H9 (cell line): ENCODE measurements at regions not wholly inside any gene's neighbourhood (a gene's known extent, or its start where the extent isn't known, plus 50 kb on each side); places are given as distances from the start of the nearest gene placed in this dataset.

Source experiments
- DNase-seq: peaks from one replicate; pipeline ENCODE4 v3.0.0-alpha.2; 2017
- H2AFZ ChIP-seq: one replicate; pipeline ENCODE4 v1.6.1; 2013; ENCODE audit warnings: mild to moderate bottlenecking, low read length, control low read depth, moderate library complexity
- H2AK5ac ChIP-seq: 2 replicates; pipeline ENCODE4 v1.6.1; 2013; ENCODE audit warnings: low read length, control low read depth, mixed read lengths; ENCODE audit not compliant: insufficient read length
- H2BK120ac ChIP-seq: one replicate; pipeline ENCODE4 v1.6.1; 2013; ENCODE audit warnings: low read depth, mild to moderate bottlenecking, low read length, control low read depth, inconsistent platforms; ENCODE audit not compliant: poor library complexity, severe bottlenecking
- H2BK12ac ChIP-seq: 2 replicates; pipeline ENCODE4 v1.6.1; 2013; ENCODE audit warnings: low read length, control low read depth, mixed read lengths, low read depth; ENCODE audit not compliant: insufficient read length
- H2BK15ac ChIP-seq: 2 replicates; pipeline ENCODE4 v1.6.1; 2013; ENCODE audit warnings: low read depth, low read length, control low read depth
- H2BK20ac ChIP-seq: one replicate; pipeline ENCODE4 v1.6.1; 2013; ENCODE audit warnings: low read depth, mild to moderate bottlenecking, low read length, control low read depth, inconsistent platforms; ENCODE audit not compliant: poor library complexity, severe bottlenecking
- H2BK5ac ChIP-seq: 2 replicates; pipeline ENCODE4 v1.6.1; 2013; ENCODE audit warnings: low read length, control low read depth, mixed read lengths; ENCODE audit not compliant: insufficient read length
- H3K14ac ChIP-seq: 2 replicates; pipeline ENCODE4 v1.6.1; 2013; ENCODE audit warnings: low read length, control low read depth; ENCODE audit not compliant: insufficient read depth
- H3K18ac ChIP-seq: 2 replicates; pipeline ENCODE4 v1.6.1; 2013; ENCODE audit warnings: low read depth, mild to moderate bottlenecking, mixed read lengths, low read length, control low read depth; ENCODE audit not compliant: insufficient read length
- H3K23ac ChIP-seq: 2 replicates; pipeline ENCODE4 v1.6.1; 2013; ENCODE audit warnings: low read length, control low read depth, mixed read lengths, low read depth; ENCODE audit not compliant: insufficient read length
- H3K23me2 ChIP-seq: 2 replicates; pipeline ENCODE4 v1.6.1; 2013; ENCODE audit warnings: low read depth, mild to moderate bottlenecking, mixed read lengths, low read length, control low read depth; ENCODE audit not compliant: insufficient read length, poor library complexity, severe bottlenecking
- H3K27ac ChIP-seq: 2 replicates; pipeline ENCODE4 v1.5.1; 2013; ENCODE audit warnings: low read length, control low read depth, mixed read lengths, low read depth; ENCODE audit not compliant: insufficient read length
- H3K27me3 ChIP-seq: 2 replicates; pipeline ENCODE4 v1.6.1; 2013; ENCODE audit warnings: low read length, control low read depth, inconsistent platforms; ENCODE audit not compliant: insufficient read depth
- H3K4ac ChIP-seq: 2 replicates; pipeline ENCODE4 v1.6.1; 2013; ENCODE audit warnings: low read depth, mild to moderate bottlenecking, control low read depth, inconsistent platforms, low read length, moderate library complexity
- H3K4me1 ChIP-seq: 2 replicates; pipeline ENCODE4 v1.6.1; 2013; ENCODE audit warnings: low read length, control low read depth, inconsistent platforms; ENCODE audit not compliant: insufficient read depth
- H3K4me2 ChIP-seq: 2 replicates; pipeline ENCODE4 v1.6.1; 2013; ENCODE audit warnings: low read length, control low read depth, mixed read lengths; ENCODE audit not compliant: insufficient read length, insufficient read depth
- H3K56ac ChIP-seq: 2 replicates; pipeline ENCODE4 v1.6.1; 2013; ENCODE audit warnings: low read depth, mild to moderate bottlenecking, mixed read lengths, low read length, control low read depth; ENCODE audit not compliant: insufficient read length
- H3K79me1 ChIP-seq: 2 replicates; pipeline ENCODE4 v1.6.1; 2013; ENCODE audit warnings: low read depth, mild to moderate bottlenecking, moderate library complexity, low read length, control low read depth, inconsistent platforms; ENCODE audit not compliant: insufficient read depth, poor library complexity, severe bottlenecking
- H3K79me2 ChIP-seq: 2 replicates; pipeline ENCODE4 v1.6.1; 2013; ENCODE audit warnings: low read length, control low read depth, inconsistent platforms; ENCODE audit not compliant: insufficient read depth
- H3K9ac ChIP-seq: 2 replicates; pipeline ENCODE4 v1.6.1; 2013; ENCODE audit warnings: low read length, control low read depth, mixed read lengths; ENCODE audit not compliant: insufficient read length; ENCODE audit errors: extremely low read depth
- H3K9me3 ChIP-seq: one replicate; pipeline ENCODE4 v1.6.1; 2013; ENCODE audit warnings: low read depth, low read length, inconsistent platforms; ENCODE audit not compliant: control insufficient read depth
- H3T11ph ChIP-seq: one replicate; pipeline ENCODE4 v1.6.1; 2013; ENCODE audit warnings: mild to moderate bottlenecking, low read length, control low read depth, inconsistent platforms
- H4K20me1 ChIP-seq: one replicate; pipeline ENCODE4 v1.6.1; 2013; ENCODE audit not compliant: control insufficient read depth, insufficient read length, insufficient read depth
- H4K5ac ChIP-seq: 2 replicates; pipeline ENCODE4 v1.6.1; 2013; ENCODE audit warnings: low read depth, mild to moderate bottlenecking, mixed read lengths, low read length, control low read depth; ENCODE audit not compliant: insufficient read length
- H4K8ac ChIP-seq: replicated peaks from 2 replicates; pipeline ENCODE4 v1.6.1; 2013; ENCODE audit warnings: low read length, control low read depth, mixed read lengths, low read depth; ENCODE audit not compliant: insufficient read length
- H4K91ac ChIP-seq: 2 replicates; pipeline ENCODE4 v1.6.1; 2013; ENCODE audit warnings: low read depth, mild to moderate bottlenecking, moderate library complexity, mixed read lengths, low read length, control low read depth; ENCODE audit not compliant: insufficient read length
- H3K27ac Mint-ChIP-seq, 3 experiments: 2 replicates in 2 of 3; 3 replicates in 1 of 3; pipeline ENCODE4 v1.8.0; 2020 to 2021; ENCODE audit warnings: mixed read lengths in 3 of 3, mild to moderate bottlenecking in 1 of 3, moderate library complexity in 1 of 3
- H3K27me3 Mint-ChIP-seq: 2 replicates; pipeline ENCODE4 v1.8.0; 2021; ENCODE audit warnings: low read depth, mild to moderate bottlenecking, moderate library complexity, mixed read lengths
- H3K36me3 Mint-ChIP-seq, 3 experiments: 2 replicates in 2 of 3; 3 replicates in 1 of 3; pipeline ENCODE4 v1.8.0; 2020 to 2021; ENCODE audit warnings: low read depth in 3 of 3, mixed read lengths in 3 of 3; ENCODE audit not compliant: insufficient read depth in 1 of 3
- H3K4me1 Mint-ChIP-seq, 2 experiments: 2 replicates each; pipeline ENCODE4 v1.8.0; 2020; ENCODE audit warnings: mixed read lengths in 2 of 2
- H3K4me3 Mint-ChIP-seq, 2 experiments: 2 replicates in 1 of 2; 3 replicates in 1 of 2; pipeline ENCODE4 v1.8.0; 2020 to 2021; ENCODE audit warnings: mild to moderate bottlenecking in 2 of 2, mixed read lengths in 2 of 2, moderate library complexity in 1 of 2
- H3K9me3 Mint-ChIP-seq, 2 experiments: 2 replicates in 1 of 2; 3 replicates in 1 of 2; pipeline ENCODE4 v1.8.0; 2020; ENCODE audit warnings: mild to moderate bottlenecking in 2 of 2, mixed read lengths in 2 of 2, moderate library complexity in 1 of 2
- CTCF ChIP-seq: fragments of 200-600 bp; sonication (generic); conservative IDR thresholded peaks from 3 replicates; pipeline ENCODE4 v1.8.0; 2021; ENCODE audit warnings: antibody characterized with exemption, mild to moderate bottlenecking
- WGBS: extraction: QIAGEN DNeasy Blood & Tissue Kit; methylation state at CpG from one replicate; pipeline ENCODE4 v1.1.7; 2013; ENCODE audit warnings: missing lambda C conversion rate, low lambda C conversion rate, mixed read lengths; ENCODE audit not compliant: insufficient read length; ENCODE audit errors: extremely low coverage; 5-methylcytosine and 5-hydroxymethylcytosine counted together

- Histone ChIP-seq H2BK120ac (no peak overlapping the region), H2BK12ac (no peak overlapping the region), H3K23me2 (no peaks in the 10 kb centered on the region), H3K27ac (no peak overlapping the region), H4K91ac (no peak overlapping the region), H3K18ac (no peak overlapping the region), H3K4me1 (no peaks in the 10 kb centered on the region), H4K20me1 (no peaks in the 10 kb centered on the region), H3K27me3 (no peaks in the 10 kb centered on the region), H4K8ac (no peak overlapping the region), H3K4ac (no peak overlapping the region), H3K4me2 (no peak overlapping the region), H3K79me1 (no peaks in the 10 kb centered on the region), H3T11ph (no peak overlapping the region), H3K9ac (no peak overlapping the region), H3K9me3 (peaks cover 1% of the 10 kb centered on the region), H4K5ac (no peak overlapping the region), H3K14ac (no peak overlapping the region), H2BK20ac (no peak overlapping the region), H2AK5ac (no peak overlapping the region), H2BK15ac (no peak overlapping the region), H3K56ac (no peak overlapping the region), H2BK5ac (no peak overlapping the region), H3K79me2 (no peaks in the 10 kb centered on the region), H2AFZ (no peak overlapping the region), H3K23ac (no peak overlapping the region)
- DNase-seq, result no peak
- Mint-ChIP-seq H3K4me1 (peaks cover 6 to 9% of the 10 kb centered on the region in 2 experiments), H3K27ac (peak overlapping the region in 1 of 3 experiments; percentile 13; a peak in 2 of 7 replicates), H3K36me3 (peaks cover 3 to 9% (median 6%) of the 10 kb centered on the region in 3 experiments; a peak in 6 of 7 replicates), H3K9me3 (peaks cover 7 to 8% of the 10 kb centered on the region in 2 experiments), H3K4me3 (no peak overlapping the region), H3K27me3 (no peaks in the 10 kb centered on the region)
- TF ChIP-seq CTCF, result no peak
- WGBS, result no CpG with 5 or more reads among the region's 6 CpGs
These were observed 71.3 kb upstream of the PKN2 start for GRCh38 chr1:88612773-88613172.
